ENCODE measurements at regions not wholly inside any gene's neighbourhood (a gene's known extent, or its start where the extent isn't known, plus 50 kb on each side); places are given as distances from the start of the nearest gene placed in this dataset.

GRCh38 chr3:117393119-117393518, 683.5 kb downstream of the TUSC7 start:
- no peak overlapping the region for H2BK15ac ChIP-seq (ENCODE audit: low read depth, poor library complexity, severe bottlenecking)
- no peak overlapping the region for H4K91ac ChIP-seq (ENCODE audit: low read length)
- H2AFZ ChIP-seq (ENCODE audit: low read depth, low read length), result no peak overlapping the region
- DNase-seq, result no peak
- no peak overlapping the region for H3K14ac ChIP-seq (ENCODE audit: low read length in 2 of 2)
- H4K8ac ChIP-seq (ENCODE audit: low read length), result no peak overlapping the region
- no peak overlapping the region for H3K4me2 ChIP-seq (ENCODE audit: low read length, poor library complexity, severe bottlenecking)
- H3K4ac ChIP-seq (ENCODE audit: low read depth in 1 of 2, low read length in 2 of 2), result no peak overlapping the region
- H3K18ac ChIP-seq (ENCODE audit: low read depth in 1 of 2, low read length in 2 of 2), result no peak overlapping the region
- no peak overlapping the region for H2BK5ac ChIP-seq (ENCODE audit: low read depth, low read length, poor library complexity, severe bottlenecking)
- H3K27me3 ChIP-seq (ENCODE audit: control insufficient read depth in 1 of 2, insufficient read depth in 1 of 2, low read length in 2 of 2), result no peaks in the 10 kb centered on the region
- H3K4me3 ChIP-seq (ENCODE audit: insufficient read depth in 1 of 2, low read depth in 1 of 2, low read length in 2 of 2), result no peak overlapping the region
- no peak overlapping the region for H2BK120ac ChIP-seq (ENCODE audit: low read depth, low read length)
- H3K9me3 ChIP-seq (ENCODE audit: control insufficient read depth, low read length), result no peaks in the 10 kb centered on the region
- no peak overlapping the region for H2AK5ac ChIP-seq (ENCODE audit: low read length, severe bottlenecking)
- H3K36me3 ChIP-seq (ENCODE audit: control insufficient read depth in 1 of 2, insufficient read depth in 2 of 2, low read depth in 1 of 2, low read length in 2 of 2), result no peaks in the 10 kb centered on the region
- peaks cover 1% of the 10 kb centered on the region for H3K4me1 ChIP-seq (ENCODE audit: control insufficient read depth, insufficient read depth, low read depth, low read length)
- no peak overlapping the region for H3K27ac ChIP-seq (ENCODE audit: low read length, poor library complexity, severe bottlenecking)
- H3K9ac ChIP-seq (ENCODE audit: low read length), result no peak overlapping the region
- no peaks in the 10 kb centered on the region for H3K79me1 ChIP-seq (replicated peaks; ENCODE audit: low read length, poor library complexity, severe bottlenecking)
- H3K23ac ChIP-seq (ENCODE audit: low read length in 2 of 2), result no peak overlapping the region
- WGBS, result no CpG with 5 or more reads among the region's 1 CpG
- no peak overlapping the region for H2BK12ac ChIP-seq (ENCODE audit: low read length in 2 of 2)

GRCh38 chr3:117398141-117398899, 688.7 kb downstream of the TUSC7 start:
- Histone ChIP-seq H3K4ac (ENCODE audit: low read depth in 1 of 2, low read length in 2 of 2) (no peak overlapping the region), H2BK5ac (ENCODE audit: low read depth, low read length, poor library complexity, severe bottlenecking) (no peak overlapping the region), H3K4me1 (ENCODE audit: control insufficient read depth, insufficient read depth, low read depth, low read length) (peaks cover 7% of the 10 kb centered on the region), H2AFZ (ENCODE audit: low read depth, low read length) (no peak overlapping the region), H3K36me3 (ENCODE audit: control insufficient read depth in 1 of 2, insufficient read depth in 2 of 2, low read depth in 1 of 2, low read length in 2 of 2) (no peaks in the 10 kb centered on the region), H3K4me2 (ENCODE audit: low read length, poor library complexity, severe bottlenecking) (no peak overlapping the region), H2BK15ac (ENCODE audit: low read depth, poor library complexity, severe bottlenecking) (no peak overlapping the region), H2BK120ac (ENCODE audit: low read depth, low read length) (no peak overlapping the region), H3K27me3 (ENCODE audit: control insufficient read depth in 1 of 2, insufficient read depth in 1 of 2, low read length in 2 of 2) (no peaks in the 10 kb centered on the region), H3K23ac (ENCODE audit: low read length in 2 of 2) (no peak overlapping the region), H3K9me3 (ENCODE audit: control insufficient read depth, low read length) (no peaks in the 10 kb centered on the region), H3K4me3 (ENCODE audit: insufficient read depth in 1 of 2, low read depth in 1 of 2, low read length in 2 of 2) (no peak overlapping the region), H2AK5ac (ENCODE audit: low read length, severe bottlenecking) (no peak overlapping the region), H3K79me1 (replicated peaks; ENCODE audit: low read length, poor library complexity, severe bottlenecking) (no peaks in the 10 kb centered on the region), H4K91ac (ENCODE audit: low read length) (no peak overlapping the region), H3K14ac (ENCODE audit: low read length in 2 of 2) (no peak overlapping the region), H3K27ac (ENCODE audit: low read length, poor library complexity, severe bottlenecking) (no peak overlapping the region), H3K9ac (ENCODE audit: low read length) (no peak overlapping the region), H3K18ac (ENCODE audit: low read depth in 1 of 2, low read length in 2 of 2) (no peak overlapping the region), H4K8ac (ENCODE audit: low read length) (no peak overlapping the region), H2BK12ac (ENCODE audit: low read length in 2 of 2) (no peak overlapping the region)
- DNase-seq, result no peak
- 57% methylated on average over 11 of the region's 12 CpGs for WGBS

- no peaks in the 10 kb centered on the region for H3K36me3 ChIP-seq (ENCODE audit: control insufficient read depth in 1 of 2, insufficient read depth in 2 of 2, low read depth in 1 of 2, low read length in 2 of 2)
- peak overlapping the region; percentile 3 for H3K4me2 ChIP-seq (ENCODE audit: low read length, poor library complexity, severe bottlenecking)
- no peak overlapping the region for H3K23ac ChIP-seq (ENCODE audit: low read length in 2 of 2)
- H3K14ac ChIP-seq (ENCODE audit: low read length in 2 of 2), result no peak overlapping the region
- no peak overlapping the region for H2BK15ac ChIP-seq (ENCODE audit: low read depth, poor library complexity, severe bottlenecking)
- H3K4me3 ChIP-seq (ENCODE audit: insufficient read depth in 1 of 2, low read depth in 1 of 2, low read length in 2 of 2), result peak overlapping the region in 1 of 2 experiments; percentile 62
- H3K9me3 ChIP-seq (ENCODE audit: control insufficient read depth, low read length), result no peaks in the 10 kb centered on the region
- no peak overlapping the region for H4K91ac ChIP-seq (ENCODE audit: low read length)
- no peak overlapping the region for H2BK5ac ChIP-seq (ENCODE audit: low read depth, low read length, poor library complexity, severe bottlenecking)
- no peak overlapping the region for H3K27ac ChIP-seq (ENCODE audit: low read length, poor library complexity, severe bottlenecking)
- H3K27me3 ChIP-seq (ENCODE audit: control insufficient read depth in 1 of 2, insufficient read depth in 1 of 2, low read length in 2 of 2), result no peaks in the 10 kb centered on the region
- peaks cover 7% of the 10 kb centered on the region for H3K4me1 ChIP-seq (ENCODE audit: control insufficient read depth, insufficient read depth, low read depth, low read length)
- H3K18ac ChIP-seq (ENCODE audit: low read depth in 1 of 2, low read length in 2 of 2), result no peak overlapping the region
- no peak overlapping the region for H2BK120ac ChIP-seq (ENCODE audit: low read depth, low read length)
- no peak overlapping the region for H2BK12ac ChIP-seq (ENCODE audit: low read length in 2 of 2)
- WGBS, result 44% methylated on average over 4 of the region's 5 CpGs
- H2AFZ ChIP-seq (ENCODE audit: low read depth, low read length), result no peak overlapping the region
- peak overlapping the region; percentile 33 for H3K9ac ChIP-seq (ENCODE audit: low read length)
- no peaks in the 10 kb centered on the region for H3K79me1 ChIP-seq (replicated peaks; ENCODE audit: low read length, poor library complexity, severe bottlenecking)
- H2AK5ac ChIP-seq (ENCODE audit: low read length, severe bottlenecking), result no peak overlapping the region
- H4K8ac ChIP-seq (ENCODE audit: low read length), result no peak overlapping the region
- peak; percentile 44 for DNase-seq
- H3K4ac ChIP-seq (ENCODE audit: low read depth in 1 of 2, low read length in 2 of 2), result no peak overlapping the region
Measured at GRCh38 chr3:117399311-117400078, 689.9 kb downstream of the TUSC7 start.

- Histone ChIP-seq H2AK5ac (ENCODE audit: low read length, severe bottlenecking) (no peak overlapping the region), H4K8ac (ENCODE audit: low read length) (no peak overlapping the region), H3K9me3 (ENCODE audit: control insufficient read depth, low read length) (no peaks in the 10 kb centered on the region), H3K14ac (ENCODE audit: low read length in 2 of 2) (no peak overlapping the region), H2BK120ac (ENCODE audit: low read depth, low read length) (no peak overlapping the region), H3K36me3 (ENCODE audit: control insufficient read depth in 1 of 2, insufficient read depth in 2 of 2, low read depth in 1 of 2, low read length in 2 of 2) (no peaks in the 10 kb centered on the region), H2AFZ (ENCODE audit: low read depth, low read length) (no peak overlapping the region), H3K23ac (ENCODE audit: low read length in 2 of 2) (no peak overlapping the region), H2BK12ac (ENCODE audit: low read length in 2 of 2) (no peak overlapping the region), H3K4me2 (ENCODE audit: low read length, poor library complexity, severe bottlenecking) (no peak overlapping the region), H3K9ac (ENCODE audit: low read length) (no peak overlapping the region), H3K79me1 (replicated peaks; ENCODE audit: low read length, poor library complexity, severe bottlenecking) (no peaks in the 10 kb centered on the region), H2BK5ac (ENCODE audit: low read depth, low read length, poor library complexity, severe bottlenecking) (no peak overlapping the region), H3K4me3 (ENCODE audit: insufficient read depth in 1 of 2, low read depth in 1 of 2, low read length in 2 of 2) (no peak overlapping the region), H3K27me3 (ENCODE audit: control insufficient read depth in 1 of 2, insufficient read depth in 1 of 2, low read length in 2 of 2) (no peaks in the 10 kb centered on the region), H3K18ac (ENCODE audit: low read depth in 1 of 2, low read length in 2 of 2) (no peak overlapping the region), H3K4ac (ENCODE audit: low read depth in 1 of 2, low read length in 2 of 2) (no peak overlapping the region), H4K91ac (ENCODE audit: low read length) (no peak overlapping the region), H2BK15ac (ENCODE audit: low read depth, poor library complexity, severe bottlenecking) (no peak overlapping the region), H3K4me1 (ENCODE audit: control insufficient read depth, insufficient read depth, low read depth, low read length) (peaks cover 7% of the 10 kb centered on the region), H3K27ac (ENCODE audit: low read length, poor library complexity, severe bottlenecking) (no peak overlapping the region)
- DNase-seq, result peak; percentile 2
- WGBS, result 62% methylated on average over 7 of the region's 7 CpGs
Measured at GRCh38 chr3:117400303-117400702, 690.7 kb downstream of the TUSC7 start.

Measured in mesenchymal stem cell (in vitro differentiated cells and primary cell).